Stimulated activated CD4-positive, alpha-beta T cell treated with anti-CD3 and anti-CD28 coated beads, Interleukin-12 subunit alpha, Interleukin-12 subunit beta, amount 100 ng/mL, for 24 hours (primary cell): ENCODE measurements at regions not wholly inside any gene's neighbourhood (a gene's known extent, or its start where the extent isn't known, plus 50 kb on each side); places are given as distances from the start of the nearest gene placed in this dataset.
"Not testable (repeated sequence)": the region's sequence is repeated elsewhere in the genome, so short reads cannot be mapped to it uniquely, and the experiment has no call there.

Experiments used
- DNase-seq, 2 experiments: peaks; one replicate each; pipeline ENCODE4 v3.0.0-alpha.2; 2020; ENCODE audit warnings: low read depth in 2 of 2

DNA sequence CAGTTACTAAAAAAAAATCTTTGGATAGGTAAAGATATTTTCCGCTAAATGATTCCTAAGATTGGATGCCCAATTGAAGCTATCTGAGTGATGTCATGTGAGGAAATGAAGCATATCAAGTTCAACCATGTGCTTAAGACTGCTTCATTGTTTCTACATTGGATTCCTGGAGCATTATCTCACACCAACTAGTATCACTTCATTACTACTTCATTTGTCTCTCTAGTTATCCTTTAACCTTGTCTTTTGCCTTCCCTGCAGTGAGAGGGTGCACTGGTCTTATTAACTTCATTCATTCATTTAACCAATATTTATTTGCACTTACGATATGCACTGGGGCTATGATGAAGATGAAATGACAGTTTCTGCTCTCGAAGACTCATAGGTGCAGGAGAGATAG is 198.1 kb downstream of the SLC38A4 start:
- no peak for DNase-seq

DNA sequence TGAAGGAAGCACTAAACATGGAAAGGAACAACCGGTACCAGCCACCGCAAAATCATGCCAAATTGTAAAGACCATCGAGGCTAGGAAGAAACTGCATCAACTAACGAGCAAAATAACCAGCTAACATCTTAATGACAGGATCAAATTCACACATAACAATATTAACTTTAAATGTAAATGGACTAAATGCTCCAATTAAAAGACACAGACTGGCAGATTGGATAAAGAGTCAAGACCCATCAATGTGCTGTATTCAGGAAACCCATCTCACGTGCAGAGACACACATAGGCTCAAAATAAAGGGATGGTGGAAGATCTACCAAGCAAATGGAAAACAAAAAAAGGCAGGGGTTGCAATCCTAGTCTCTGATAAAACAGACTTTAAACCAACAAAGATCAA is 206.3 kb downstream of the SLC38A4 start:
- DNase-seq = not testable (repeated sequence)

DNA sequence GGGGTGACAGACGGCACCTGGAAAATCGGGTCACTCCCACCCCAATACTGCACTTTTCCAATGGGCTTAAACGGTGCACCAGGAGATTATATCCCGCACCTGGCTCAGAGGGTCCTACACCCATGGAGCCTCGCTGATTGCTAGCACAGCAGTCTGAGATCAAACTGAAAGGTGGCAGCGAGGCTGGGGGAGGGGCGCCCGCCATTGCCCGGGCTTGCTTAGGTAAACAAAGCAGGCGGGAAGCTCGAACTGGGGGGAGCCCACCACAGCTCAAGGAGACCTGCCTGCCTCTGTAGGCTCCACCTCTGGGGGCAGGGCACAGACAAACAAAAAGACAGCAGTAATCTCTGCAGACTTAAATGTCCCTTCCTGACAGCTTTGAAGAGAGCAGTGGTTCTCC is 208.1 kb downstream of the SLC38A4 start:
- DNase-seq = not testable (repeated sequence)

DNA sequence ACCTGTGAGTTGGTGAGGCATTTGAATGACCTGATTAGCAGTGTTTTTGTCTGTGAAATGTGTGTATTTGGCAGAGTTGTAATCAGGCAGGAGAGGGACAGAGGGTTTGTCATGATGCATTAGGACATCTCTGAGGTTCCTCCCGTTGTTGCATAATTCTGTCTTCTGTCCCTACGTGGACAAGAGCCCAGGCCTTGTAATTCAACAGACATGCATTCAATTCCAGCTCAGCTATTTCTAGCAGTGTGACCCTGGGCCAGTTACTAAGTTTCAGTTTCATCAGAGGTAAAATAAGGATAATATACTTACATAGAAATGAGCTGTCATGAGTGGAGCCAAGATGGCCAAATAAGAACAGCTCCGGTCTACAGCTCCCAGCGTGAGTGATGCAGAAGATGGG is 208.6 kb downstream of the SLC38A4 start:
- DNase-seq = no peak

DNA sequence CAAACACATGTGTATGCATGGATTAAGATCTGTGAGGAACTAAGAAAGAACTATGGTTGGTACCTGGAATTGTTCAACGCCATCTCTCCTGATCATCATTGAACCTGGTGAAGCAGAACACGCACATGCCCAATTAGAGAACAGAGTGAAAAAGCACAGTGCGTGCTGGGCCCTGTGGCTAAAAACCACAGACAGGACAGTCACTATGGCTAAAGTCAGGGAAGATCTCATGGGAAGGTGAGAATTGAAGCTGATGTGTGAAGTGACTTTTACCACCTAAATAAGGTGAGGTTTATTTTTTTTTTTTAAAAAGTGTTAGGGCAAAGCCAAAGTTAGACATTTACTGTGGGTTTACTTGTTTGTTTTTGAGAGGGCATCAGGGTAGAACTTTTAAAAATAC is 215.0 kb downstream of the SLC38A4 start:
- DNase-seq = no peak

DNA sequence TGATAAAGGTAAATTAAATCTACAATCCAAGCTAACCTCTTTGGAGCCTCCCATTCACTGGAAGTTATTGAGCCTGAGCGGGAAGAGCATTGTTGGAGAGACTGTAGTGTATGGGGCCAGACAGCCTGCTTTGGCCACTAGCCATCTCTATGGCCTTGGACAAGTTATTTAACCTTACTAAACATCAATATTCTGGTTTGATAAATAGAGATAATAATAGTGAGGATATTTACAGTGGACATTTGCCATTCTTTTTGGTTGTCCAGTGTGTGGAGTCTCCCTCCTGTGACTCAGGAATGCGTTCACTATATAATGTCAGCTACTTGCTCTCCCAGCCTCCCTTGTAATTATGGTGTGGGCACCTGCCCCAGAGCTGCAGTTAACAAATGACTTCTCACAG is 216.1 kb downstream of the SLC38A4 start:
- no peak for DNase-seq

DNA sequence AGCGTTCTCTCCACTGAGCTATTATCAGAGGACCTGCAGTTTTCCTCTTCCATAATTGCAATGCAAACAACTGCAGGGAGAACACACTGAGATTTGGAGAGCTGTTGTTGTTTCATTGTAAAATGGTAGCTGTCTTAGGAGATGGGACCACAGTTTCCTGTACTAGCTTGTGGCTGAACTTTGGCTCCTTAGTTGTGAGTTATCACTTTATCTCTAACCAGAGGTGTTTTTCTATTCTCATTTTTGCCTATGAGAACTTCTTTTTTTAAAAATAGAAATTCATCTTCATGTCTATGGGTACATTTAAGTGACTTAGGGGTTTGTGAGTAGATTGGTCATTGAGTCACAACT is 216.5 kb downstream of the SLC38A4 start:
- DNase-seq = no peak

DNA sequence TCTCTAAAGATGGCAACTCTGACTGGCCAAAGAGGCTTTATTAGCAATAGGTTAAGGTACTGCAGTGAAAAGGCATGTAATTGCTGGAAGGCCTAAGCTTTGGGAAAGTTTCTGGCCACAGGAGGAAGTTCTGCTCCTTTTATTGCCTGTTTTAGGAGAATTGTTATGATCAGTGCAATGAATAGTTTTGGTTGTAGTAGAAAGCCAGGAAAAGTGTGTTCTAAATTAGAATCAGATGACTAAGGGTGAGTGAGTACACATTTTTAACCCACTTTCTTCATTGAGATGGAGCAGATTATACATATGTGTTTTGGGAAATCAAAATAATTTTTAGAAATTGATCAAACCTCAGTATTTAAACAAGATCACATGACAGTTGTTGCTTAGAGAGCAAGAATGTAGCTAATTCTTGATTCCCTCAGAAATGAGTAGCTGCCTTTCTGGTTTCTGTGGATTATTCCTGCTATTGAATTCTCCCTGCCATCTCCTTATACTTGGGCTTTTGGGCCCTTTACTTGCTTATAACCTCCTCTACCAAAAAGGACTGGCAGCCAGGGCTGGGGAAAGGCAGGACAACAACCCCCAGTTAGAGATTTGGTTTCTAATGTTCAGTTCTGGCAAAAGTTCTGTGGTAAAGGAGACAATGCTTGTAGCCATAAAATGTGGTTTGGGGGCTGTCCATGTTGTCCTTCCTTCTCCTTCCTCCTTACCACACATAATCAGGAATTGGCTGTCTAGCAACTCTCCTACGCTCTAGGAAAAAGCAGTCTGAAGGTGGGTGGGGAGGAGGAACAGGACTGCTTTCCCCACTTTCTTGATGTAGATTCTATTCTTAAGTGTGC is 217.1 kb downstream of the SLC38A4 start:
- DNase-seq = no peak

DNA sequence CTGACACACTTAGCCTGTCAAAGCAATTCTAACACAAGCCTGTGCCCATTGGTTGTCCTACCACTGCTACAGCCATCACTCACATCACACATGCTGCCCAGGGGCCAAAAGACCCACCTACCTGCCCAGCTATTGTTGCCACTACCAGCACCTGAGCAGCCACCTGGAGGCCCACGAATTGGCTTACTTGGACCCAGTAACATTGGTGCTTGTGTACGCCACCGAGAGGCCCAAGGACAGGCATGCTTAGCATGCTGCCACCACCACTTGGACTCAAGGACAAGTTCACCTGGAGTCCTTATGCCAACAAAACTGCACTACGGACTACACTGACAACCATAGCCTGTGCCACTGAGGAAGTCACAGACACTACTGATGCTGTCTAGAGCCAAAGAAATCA is 221.1 kb downstream of the SLC38A4 start:
- DNase-seq = no peak

DNA sequence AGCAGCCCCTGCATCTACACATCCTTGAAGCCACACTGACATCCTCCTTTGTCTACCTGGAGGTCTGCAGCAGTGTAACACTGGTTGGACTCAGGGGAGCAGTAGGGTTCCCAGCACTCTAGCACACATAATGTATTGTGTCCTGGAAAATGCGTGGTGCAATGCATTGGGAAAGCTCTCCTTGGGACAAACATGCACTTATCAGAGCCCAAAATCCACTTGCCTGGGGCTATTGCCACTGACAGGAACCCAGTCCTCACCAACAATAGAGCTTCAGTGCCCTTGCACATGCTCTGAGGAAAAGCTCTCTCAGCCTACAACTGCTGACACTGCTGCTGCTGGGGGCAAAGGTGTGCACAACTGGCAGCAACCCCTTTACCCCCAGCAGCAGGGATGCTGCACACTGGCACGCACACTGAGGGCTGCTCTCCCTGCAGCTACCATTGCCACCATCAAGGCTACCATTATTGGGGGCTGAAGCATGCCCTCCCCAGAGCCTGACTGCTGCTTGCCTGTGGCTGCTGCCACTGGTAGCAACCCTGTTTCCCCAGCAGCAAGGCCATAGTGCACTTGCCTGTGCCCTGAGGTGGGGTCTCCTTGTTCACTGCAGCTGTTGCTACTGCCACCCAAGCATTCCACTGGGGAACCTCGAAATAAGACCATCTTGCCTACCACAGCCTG is 221.9 kb downstream of the SLC38A4 start:
- no peak for DNase-seq

DNA sequence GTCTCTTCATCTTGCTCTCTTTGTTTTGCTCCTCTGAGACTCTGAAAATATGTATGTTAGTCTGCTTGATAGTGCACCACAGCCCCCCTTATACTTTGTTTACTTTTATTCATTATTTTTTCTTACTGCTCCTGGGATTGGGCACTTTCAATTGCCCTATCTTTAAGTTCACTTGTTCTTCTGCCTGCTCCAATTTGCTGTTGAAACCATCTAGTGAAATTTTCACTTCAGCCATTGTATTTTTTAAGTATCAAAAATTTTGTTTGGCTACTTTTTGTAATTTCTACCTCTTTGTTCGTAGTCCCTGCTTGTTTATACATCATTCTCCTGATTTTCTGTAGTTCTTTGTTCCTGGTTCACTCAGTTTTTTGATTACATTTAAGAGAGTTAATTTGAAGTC is 223.3 kb downstream of the SLC38A4 start:
- DNase-seq = no peak

DNA sequence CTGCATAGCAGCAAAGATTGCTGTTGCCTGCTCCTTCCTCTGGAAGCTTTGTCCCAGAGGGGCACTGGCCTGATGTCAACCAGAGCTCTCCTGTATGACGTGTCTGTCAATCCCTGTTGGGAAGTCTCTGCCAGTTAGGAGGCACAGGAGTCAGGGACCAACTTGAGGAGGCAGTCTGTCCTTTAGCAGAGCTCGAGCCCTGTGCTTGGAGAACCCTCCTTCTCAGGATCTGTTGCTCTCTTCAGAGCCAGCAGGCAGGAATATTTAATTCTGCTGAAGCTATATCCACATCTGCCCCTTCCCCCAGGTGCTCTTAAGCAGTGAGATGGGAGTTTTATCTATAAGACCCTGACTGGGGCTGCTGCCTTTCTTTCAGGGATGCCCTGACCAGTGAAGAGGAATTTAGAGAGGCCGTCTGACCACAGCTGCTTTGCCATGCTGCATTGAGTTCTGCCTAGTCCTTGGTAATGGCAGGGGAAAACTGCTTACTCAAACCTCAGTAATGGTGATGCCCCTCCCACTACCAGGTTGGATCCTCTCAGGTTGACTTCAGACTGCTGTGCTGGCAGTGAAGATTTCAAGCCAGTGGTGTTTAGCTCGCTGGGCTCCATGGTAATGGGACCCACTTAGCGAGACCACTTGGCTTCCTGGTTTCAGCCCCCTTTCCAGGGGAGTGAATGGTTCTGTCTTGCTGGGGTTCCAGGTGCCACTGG is 218.6 kb upstream of the SLC38A2 start:
- no peak for DNase-seq

DNA sequence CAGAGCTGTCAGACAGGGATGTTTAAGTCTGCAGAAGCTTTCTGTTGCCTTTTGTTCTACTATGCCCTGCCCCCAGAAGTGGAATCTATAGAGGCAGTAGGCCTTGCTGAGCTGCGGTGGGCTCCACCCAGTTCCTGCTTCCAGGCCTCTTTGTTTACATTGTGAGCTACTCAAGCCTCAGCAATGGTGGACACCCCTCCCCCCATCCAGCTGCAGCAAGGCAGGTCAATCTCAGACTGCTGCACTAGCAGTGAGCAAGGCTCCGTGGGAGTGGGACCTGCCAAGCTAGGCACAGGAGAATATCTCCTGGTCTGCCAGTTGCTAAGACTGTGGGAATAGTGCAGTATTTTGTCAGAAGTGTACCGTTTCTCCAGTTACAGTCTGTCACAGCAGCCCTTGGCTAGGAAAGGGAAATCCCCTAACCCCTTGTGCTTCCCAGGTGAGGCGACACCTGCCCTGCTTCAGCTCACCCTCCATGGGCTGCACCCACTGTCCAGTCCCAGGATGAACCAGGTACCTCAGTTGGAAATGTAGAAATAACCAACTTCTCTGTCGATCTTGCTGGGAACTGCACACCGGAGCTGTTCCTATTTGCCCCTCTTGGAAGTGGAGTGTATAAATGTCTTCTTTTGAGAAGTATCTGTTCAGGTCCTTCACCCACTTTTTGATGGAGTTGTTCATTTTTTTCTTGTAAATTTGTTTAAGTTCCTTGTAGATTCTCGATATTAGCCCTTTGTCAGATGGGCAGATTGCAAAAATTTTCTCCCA is 213.5 kb upstream of the SLC38A2 start:
- no peak for DNase-seq

DNA sequence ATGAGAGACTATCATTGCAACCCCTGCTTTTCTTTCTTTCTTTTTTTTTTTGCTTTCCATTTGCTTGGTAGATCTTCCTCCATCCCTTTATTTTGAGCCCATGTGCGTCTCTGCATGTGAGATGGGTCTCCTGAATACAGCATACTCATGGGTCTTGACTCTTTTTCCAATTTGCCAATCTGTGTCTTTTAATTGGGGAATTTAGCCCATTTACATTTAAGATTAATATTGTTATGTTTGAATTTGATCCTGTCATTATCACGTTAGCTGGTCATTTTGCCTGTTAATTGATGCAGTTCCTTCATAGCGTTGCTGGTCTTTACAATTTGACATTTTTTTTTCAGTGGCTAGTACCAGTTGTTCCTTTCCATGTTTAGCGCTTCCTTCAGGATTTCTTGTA is 211.5 kb upstream of the SLC38A2 start:
- not testable (repeated sequence) for DNase-seq

DNA sequence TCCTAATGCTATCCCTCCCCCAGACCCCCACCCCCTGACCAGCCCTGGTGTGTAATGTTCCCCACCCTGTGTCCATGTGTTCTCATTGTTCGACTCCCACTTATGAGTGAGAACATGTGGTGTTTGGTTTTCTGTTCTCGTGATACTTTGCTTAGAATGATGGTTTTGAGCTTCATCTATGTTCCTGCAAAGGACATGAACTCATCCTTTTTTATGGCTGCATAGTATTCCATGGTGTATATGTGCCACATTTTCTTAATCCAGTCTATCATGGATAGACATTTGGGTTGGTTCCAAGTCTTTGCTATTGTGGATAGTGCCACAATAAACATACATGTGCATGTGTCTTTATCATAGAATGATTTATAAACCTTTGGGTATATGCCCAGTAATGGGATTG is 209.4 kb upstream of the SLC38A2 start:
- not testable (repeated sequence) for DNase-seq

DNA sequence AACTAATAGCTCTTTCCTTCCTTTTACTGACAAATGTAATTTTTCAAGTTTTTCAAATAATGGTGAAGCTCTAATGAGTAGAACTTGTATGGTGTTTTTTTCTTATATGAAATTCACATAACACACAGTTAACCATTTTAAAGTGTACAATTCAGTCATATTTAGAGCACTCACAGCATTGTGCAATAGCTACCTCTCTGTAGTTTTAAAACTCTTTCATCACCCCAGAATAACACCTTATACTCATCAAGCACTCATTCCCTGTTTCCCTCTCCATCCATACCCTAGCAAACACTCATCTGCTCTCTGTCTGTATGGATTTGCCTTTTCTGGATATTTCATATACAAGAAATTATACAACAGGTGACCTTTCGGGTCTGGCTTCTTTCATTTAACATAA is 207.9 kb upstream of the SLC38A2 start:
- DNase-seq = no peak

DNA sequence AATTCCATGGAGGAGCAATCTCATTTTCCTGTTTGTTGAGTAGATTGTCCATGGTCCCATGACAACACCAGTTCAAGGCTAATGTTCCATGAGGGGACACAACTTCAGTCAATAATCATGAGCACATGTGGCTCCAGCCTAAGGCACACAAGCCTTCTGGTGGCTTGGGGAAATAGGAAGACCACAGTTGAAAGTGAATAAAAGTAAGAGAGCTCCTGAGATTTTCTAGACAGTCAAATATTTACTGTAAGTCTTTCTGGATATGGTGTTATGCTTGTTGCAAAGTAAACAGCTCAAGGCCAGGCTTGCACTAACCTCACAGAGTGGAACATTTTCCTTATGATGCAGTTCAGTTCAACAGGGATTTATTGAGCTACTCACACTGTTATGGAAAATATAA is 206.9 kb upstream of the SLC38A2 start:
- DNase-seq = no peak

DNA sequence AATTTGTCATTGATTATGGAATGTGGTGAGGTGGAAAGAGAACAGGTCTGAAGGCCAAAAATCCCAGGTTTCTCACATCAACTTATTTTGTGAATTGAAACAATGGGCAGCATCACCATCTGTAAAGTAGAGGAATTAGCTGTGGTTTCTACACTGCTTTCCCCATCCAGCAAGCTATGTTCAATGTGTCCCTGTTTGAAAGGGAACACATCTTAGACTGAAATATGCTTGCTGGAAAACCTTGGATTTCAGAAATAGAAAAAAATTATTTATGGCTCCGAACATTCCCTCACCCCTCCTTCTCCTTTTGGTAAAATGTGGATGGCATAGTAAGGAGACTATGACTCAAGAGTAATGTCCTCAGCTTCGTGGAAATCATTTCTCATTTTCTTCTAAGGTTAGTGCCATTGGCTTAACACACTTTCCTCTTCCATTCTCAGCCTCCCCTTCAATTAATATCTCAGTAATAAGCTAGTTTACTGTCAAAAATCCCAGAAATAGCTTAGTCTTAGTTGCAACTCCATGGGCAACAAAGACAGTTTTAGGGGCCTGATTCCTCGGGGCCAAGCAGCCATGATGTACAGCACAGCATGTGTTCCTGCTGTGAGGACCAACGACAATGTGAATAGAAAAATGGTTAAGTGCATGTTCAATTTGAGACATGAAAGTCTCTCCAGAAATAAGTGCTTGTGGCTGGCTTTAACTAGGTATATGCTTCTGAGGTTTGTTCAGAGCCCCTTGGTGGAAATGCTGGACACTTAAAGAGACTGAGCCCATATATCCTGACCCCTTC is 205.8 kb upstream of the SLC38A2 start:
- no peak for DNase-seq

DNA sequence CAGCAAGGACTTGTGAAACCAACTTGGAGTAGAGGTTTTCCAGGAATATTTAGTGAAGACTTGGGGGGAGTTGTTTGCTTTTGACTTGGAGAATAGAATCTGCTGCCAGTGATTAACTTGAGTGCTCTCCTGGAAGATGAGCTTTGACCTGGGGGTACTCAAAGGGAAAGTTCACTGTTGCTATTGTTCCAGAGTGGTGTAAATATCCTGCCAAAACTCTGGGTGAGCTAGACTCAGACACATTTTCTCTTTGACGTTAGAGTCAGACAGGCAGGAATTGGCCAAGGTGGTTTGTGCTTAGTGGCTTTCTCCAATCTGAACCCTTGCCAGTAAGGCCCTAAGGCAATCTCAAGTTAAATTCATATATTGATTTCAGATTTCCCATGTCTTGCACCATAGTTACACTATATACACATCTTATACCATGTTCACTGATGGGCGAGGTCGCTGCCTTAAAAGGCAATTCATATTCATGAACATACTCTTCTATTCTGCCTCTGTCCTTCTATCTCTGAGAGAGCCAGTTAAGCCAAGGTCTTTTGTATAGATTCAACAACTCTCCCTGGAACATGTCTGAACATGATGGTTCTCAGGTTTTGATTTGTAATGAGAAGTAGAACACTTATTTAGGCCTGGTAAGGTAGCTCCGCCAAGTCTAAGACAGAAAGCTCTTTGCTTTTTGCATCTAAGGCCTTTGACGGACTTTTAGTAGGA is 204.6 kb upstream of the SLC38A2 start:
- DNase-seq = no peak

DNA sequence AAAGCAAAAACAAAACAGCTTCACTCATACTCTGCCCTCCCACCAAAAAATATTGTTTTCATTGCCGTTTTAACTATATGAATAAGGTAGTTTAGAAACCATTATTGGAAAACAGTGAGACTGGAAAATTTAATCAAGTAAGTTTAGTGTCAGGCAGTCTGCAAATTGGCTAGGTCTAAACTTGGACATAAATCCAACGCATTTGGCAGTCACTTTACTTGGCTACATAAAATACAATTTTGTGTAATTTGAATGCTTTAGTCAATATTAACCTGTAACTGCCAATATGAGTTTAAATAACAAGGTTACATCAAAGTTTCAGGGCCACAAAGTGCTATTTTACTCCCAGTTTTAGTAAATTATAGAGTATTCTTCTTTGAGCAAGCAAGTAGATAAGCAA is 202.3 kb upstream of the SLC38A2 start:
- no peak for DNase-seq

DNA sequence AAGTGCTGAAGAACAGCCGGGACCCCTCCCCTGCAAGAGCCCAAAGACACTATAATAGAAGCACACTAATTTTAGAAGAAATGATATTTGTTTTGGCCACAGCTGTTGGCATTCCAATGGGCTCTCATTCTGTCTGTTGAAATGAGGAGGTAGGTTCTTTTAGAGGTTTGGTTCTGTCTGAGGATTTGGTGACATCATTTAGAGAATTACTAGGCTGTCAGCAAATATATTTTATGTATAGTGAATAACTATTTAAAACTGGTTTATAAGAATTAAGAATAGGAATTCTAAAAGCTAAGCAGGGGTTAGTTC is 200.7 kb upstream of the SLC38A2 start:
- DNase-seq = no peak
